K562 (cell line): ENCODE measurements at regions not wholly inside any gene's neighbourhood (a gene's known extent, or its start where the extent isn't known, plus 50 kb on each side); places are given as distances from the start of the nearest gene placed in this dataset.

Experiments
- ATAC-seq: fragments of 200-7000 bp; cut with Tn5 transposase; 3 replicates; pipeline ENCODE4 v1.9.1; 2020; ENCODE audit warnings: moderate library complexity
- BruUV-seq: library from RNA; stranded (reverse); fragments of 400-500 nt; replicated peaks from 2 replicates; lab custom pipeline; 2021; lab: Mats Ljungman, UMichigan
- CTCF ChIA-PET: fragments of 300-600 bp; formaldehyde crosslinking; extraction: SDS; loops from one replicate; lab custom pipeline; 2021; ENCODE audit warnings: low intra/inter-chr PET ratio; lab: Yijun Ruan, JAX
- POLR2A ChIA-PET: fragments of 300-600, 350-650 bp; sonication (Branson Sonifier 250); formaldehyde crosslinking; extraction: SDS; loops from one replicate; lab custom pipeline; 2021; ENCODE audit warnings: antibody characterized with exemption, inconsistent platforms; lab: Yijun Ruan, JAX
- DNase-seq, 4 experiments: peaks; one replicate each; pipeline versions ENCODE4 v3.0.0 to v3.0.0-alpha.2; 2011 to 2018; ENCODE audit warnings: low spot score in 3 of 4, mixed read lengths in 3 of 4; ENCODE audit errors: extremely low read depth in 1 of 4
- FAIRE-seq: peaks from 2 replicates; lab custom pipeline; 2011; peaks lifted over from hg19 to GRCh38; lab: Jason Lieb, UNC
- H2AFZ ChIP-seq: 2 replicates; pipeline ENCODE4 v1.6.0; 2011; ENCODE audit warnings: low read depth, low read length, control low read depth, inconsistent platforms
- H3K27ac ChIP-seq: fragments of 200-600 bp; 3 replicates; pipeline ENCODE4 v1.8.0; 2011; ENCODE audit warnings: low read depth, mild to moderate bottlenecking, control low read depth, inconsistent platforms, low read length, moderate library complexity, mixed read lengths; ENCODE audit errors: extremely low read depth
- H3K27me3 ChIP-seq, 2 experiments: fragments of 300-600 bp in 1 of 2; 2 replicates in 1 of 2; 3 replicates in 1 of 2; pipeline versions ENCODE4 v1.6.0 to v1.8.0; 2011; ENCODE audit warnings: inconsistent platforms in 2 of 2, low read length in 2 of 2, mild to moderate bottlenecking in 1 of 2, mixed read lengths in 1 of 2, moderate library complexity in 1 of 2; ENCODE audit not compliant: control insufficient read depth in 2 of 2, insufficient read depth in 2 of 2
- H3K36me3 ChIP-seq: fragments of 300-600 bp; 3 replicates; pipeline ENCODE4 v1.8.0; 2011; ENCODE audit warnings: mild to moderate bottlenecking, low read length, inconsistent platforms; ENCODE audit not compliant: control insufficient read depth, insufficient read depth
- H3K4me1 ChIP-seq, 2 experiments: fragments of 200-600 bp in 1 of 2; replicated peaks in 1 of 2; 2 replicates in 1 of 2; 3 replicates in 1 of 2; pipeline versions ENCODE4 v1.5.1 to v1.8.0; 2011; ENCODE audit warnings: inconsistent platforms in 2 of 2, low read length in 2 of 2, mild to moderate bottlenecking in 1 of 2, mixed read lengths in 1 of 2, moderate library complexity in 1 of 2; ENCODE audit not compliant: control insufficient read depth in 2 of 2, insufficient read depth in 2 of 2
- H3K4me2 ChIP-seq: 2 replicates; pipeline ENCODE4 v1.6.1; 2011; ENCODE audit warnings: low read length, control low read depth, inconsistent platforms, mixed read lengths; ENCODE audit not compliant: insufficient read depth
- H3K4me3 ChIP-seq: fragments of 200-600 bp; sonication (generic), shearing (Covaris generic); 2 replicates; pipeline ENCODE4 v1.5.1; 2016; ENCODE audit warnings: control low read depth, inconsistent platforms
- H3K79me2 ChIP-seq: fragments of 200-600 bp; 3 replicates; pipeline ENCODE4 v1.8.0; 2011; ENCODE audit warnings: low read length, inconsistent platforms; ENCODE audit not compliant: control insufficient read depth, insufficient read depth
- H3K9ac ChIP-seq, 2 experiments: 2 replicates each; pipeline versions ENCODE4 v1.6.0 to v1.6.1; 2011; ENCODE audit warnings: low read depth in 2 of 2, low read length in 2 of 2, control low read depth in 1 of 2, inconsistent platforms in 1 of 2, mild to moderate bottlenecking in 1 of 2, mixed read lengths in 1 of 2; ENCODE audit not compliant: insufficient read depth in 1 of 2
- H3K9me1 ChIP-seq: one replicate; pipeline ENCODE4 v1.6.0; 2011; ENCODE audit warnings: inconsistent platforms, mild to moderate bottlenecking, low read length, moderate library complexity; ENCODE audit not compliant: control insufficient read depth, insufficient read depth
- H3K9me3 ChIP-seq: replicated peaks from 2 replicates; pipeline ENCODE4 v1.5.1; 2011; ENCODE audit warnings: low read depth, low read length, inconsistent platforms; ENCODE audit not compliant: control insufficient read depth, insufficient read depth
- H4K20me1 ChIP-seq: replicated peaks from 2 replicates; pipeline ENCODE4 v1.6.1; 2011; ENCODE audit warnings: low read length, inconsistent platforms, mixed read lengths; ENCODE audit not compliant: control insufficient read depth, insufficient read depth
- ARHGAP35 ChIP-seq: fragments of 450-650 bp; IDR thresholded peaks from 2 replicates; pipeline ENCODE4 v1.6.1; 2018; ENCODE audit not compliant: partially characterized antibody
- JUND ChIP-seq, 2 experiments: IDR thresholded peaks; 2 replicates in 1 of 2; 3 replicates in 1 of 2; pipeline ENCODE4 v1.6.1; 2011; ENCODE audit warnings: borderline replicate concordance in 2 of 2, low read depth in 2 of 2, low read length in 2 of 2, improper control_type of control experiment in 1 of 2, missing biosample characterization in 1 of 2, missing genetic modification characterization in 1 of 2, missing genetic modification reagents in 1 of 2
- KDM5B ChIP-seq: fragments of 200-600 bp; sonication (generic); IDR thresholded peaks from 2 replicates; pipeline ENCODE4 v1.6.1; 2012; ENCODE audit warnings: low read depth, mild to moderate bottlenecking, moderate library complexity, low read length, control low read depth, inconsistent platforms; ENCODE audit not compliant: insufficient replicate concordance
- MCM5 ChIP-seq: fragments of 450-650 bp; IDR thresholded peaks from 2 replicates; pipeline ENCODE4 v1.6.1; 2016; ENCODE audit warnings: low read depth
- MEF2D ChIP-seq: conservative IDR thresholded peaks from 2 replicates; pipeline ENCODE4 v1.6.1; 2016; ENCODE audit warnings: low read depth, missing genetic modification characterization, missing compliant biosample characterization
- NCOA4 ChIP-seq: fragments of 450-650 bp; IDR thresholded peaks from 2 replicates; pipeline ENCODE4 v1.6.1; 2018; ENCODE audit warnings: mild to moderate bottlenecking; ENCODE audit not compliant: partially characterized antibody
- PTRF ChIP-seq: fragments of 450-650 bp; IDR thresholded peaks from 2 replicates; pipeline ENCODE4 v1.6.1; 2016; ENCODE audit warnings: mild to moderate bottlenecking, missing genetic modification characterization, missing compliant biosample characterization
- TRIM28 ChIP-seq: fragments of 450-650 bp; IDR thresholded peaks from 2 replicates; pipeline ENCODE4 v1.6.1; 2017
- ZBTB7A ChIP-seq: IDR thresholded peaks from 2 replicates; pipeline ENCODE4 v1.6.1; 2011; ENCODE audit warnings: low read depth, mild to moderate bottlenecking, low read length, moderate library complexity, borderline replicate concordance; ENCODE audit not compliant: control insufficient read depth
- WGBS: fragments of 100-300 bp; shearing (Covaris generic); methylation state at CpG from one replicate; pipeline ENCODE4 v1.1.6; 2016; ENCODE audit warnings: low coverage, mixed read lengths; ENCODE audit not compliant: insufficient coverage; ENCODE audit errors: missing lambda C conversion rate; 5-methylcytosine and 5-hydroxymethylcytosine counted together
- in situ Hi-C: fragments of 300-500 bp; cut with MboI; formaldehyde crosslinking; loops from 4 replicates; pipeline ENCODE4 v1.15.0; 2018; ENCODE audit warnings: inconsistent platforms, mixed read lengths
- intact Hi-C: fragments of 100-400 bp; cut with micrococcal nuclease; formaldehyde crosslinking; loops from 2 replicates; pipeline ENCODE4 v1.14.2; 2022
- TF ChIP-seq, protein P1 (sequence below), 2 experiments: fragments of 450-650 bp; IDR thresholded peaks; 2 replicates each; pipeline ENCODE4 v1.6.1; 2016; ENCODE audit warnings: mild to moderate bottlenecking in 2 of 2, borderline replicate concordance in 1 of 2, low read depth in 1 of 2, moderate library complexity in 1 of 2

GRCh38 chr2:195214072-195214471 is 443.0 kb upstream of the SLC39A10 start:
- in situ Hi-C loops = no loop called here
- H3K4me2 ChIP-seq = no peak overlapping the region
- WGBS = 0% methylated on average over 5 of the region's 5 CpGs
- TF ChIP-seq ZBTB7A (no peak), JUND (IDR thresholded peaks at IDR 0.05; ENCODE audit: borderline replicate concordance, low read depth, low read length) (no peak), JUND (tag; IDR thresholded peaks at IDR 0.05; ENCODE audit: borderline replicate concordance, low read depth, low read length) (no peak), PTRF (no peak), ARHGAP35 (no peak), MCM5 (no peak), KDM5B (no peak), NCOA4 (no peak), TRIM28 (no peak), MEF2D (no peak)
- TF ChIP-seq, protein P1, sequence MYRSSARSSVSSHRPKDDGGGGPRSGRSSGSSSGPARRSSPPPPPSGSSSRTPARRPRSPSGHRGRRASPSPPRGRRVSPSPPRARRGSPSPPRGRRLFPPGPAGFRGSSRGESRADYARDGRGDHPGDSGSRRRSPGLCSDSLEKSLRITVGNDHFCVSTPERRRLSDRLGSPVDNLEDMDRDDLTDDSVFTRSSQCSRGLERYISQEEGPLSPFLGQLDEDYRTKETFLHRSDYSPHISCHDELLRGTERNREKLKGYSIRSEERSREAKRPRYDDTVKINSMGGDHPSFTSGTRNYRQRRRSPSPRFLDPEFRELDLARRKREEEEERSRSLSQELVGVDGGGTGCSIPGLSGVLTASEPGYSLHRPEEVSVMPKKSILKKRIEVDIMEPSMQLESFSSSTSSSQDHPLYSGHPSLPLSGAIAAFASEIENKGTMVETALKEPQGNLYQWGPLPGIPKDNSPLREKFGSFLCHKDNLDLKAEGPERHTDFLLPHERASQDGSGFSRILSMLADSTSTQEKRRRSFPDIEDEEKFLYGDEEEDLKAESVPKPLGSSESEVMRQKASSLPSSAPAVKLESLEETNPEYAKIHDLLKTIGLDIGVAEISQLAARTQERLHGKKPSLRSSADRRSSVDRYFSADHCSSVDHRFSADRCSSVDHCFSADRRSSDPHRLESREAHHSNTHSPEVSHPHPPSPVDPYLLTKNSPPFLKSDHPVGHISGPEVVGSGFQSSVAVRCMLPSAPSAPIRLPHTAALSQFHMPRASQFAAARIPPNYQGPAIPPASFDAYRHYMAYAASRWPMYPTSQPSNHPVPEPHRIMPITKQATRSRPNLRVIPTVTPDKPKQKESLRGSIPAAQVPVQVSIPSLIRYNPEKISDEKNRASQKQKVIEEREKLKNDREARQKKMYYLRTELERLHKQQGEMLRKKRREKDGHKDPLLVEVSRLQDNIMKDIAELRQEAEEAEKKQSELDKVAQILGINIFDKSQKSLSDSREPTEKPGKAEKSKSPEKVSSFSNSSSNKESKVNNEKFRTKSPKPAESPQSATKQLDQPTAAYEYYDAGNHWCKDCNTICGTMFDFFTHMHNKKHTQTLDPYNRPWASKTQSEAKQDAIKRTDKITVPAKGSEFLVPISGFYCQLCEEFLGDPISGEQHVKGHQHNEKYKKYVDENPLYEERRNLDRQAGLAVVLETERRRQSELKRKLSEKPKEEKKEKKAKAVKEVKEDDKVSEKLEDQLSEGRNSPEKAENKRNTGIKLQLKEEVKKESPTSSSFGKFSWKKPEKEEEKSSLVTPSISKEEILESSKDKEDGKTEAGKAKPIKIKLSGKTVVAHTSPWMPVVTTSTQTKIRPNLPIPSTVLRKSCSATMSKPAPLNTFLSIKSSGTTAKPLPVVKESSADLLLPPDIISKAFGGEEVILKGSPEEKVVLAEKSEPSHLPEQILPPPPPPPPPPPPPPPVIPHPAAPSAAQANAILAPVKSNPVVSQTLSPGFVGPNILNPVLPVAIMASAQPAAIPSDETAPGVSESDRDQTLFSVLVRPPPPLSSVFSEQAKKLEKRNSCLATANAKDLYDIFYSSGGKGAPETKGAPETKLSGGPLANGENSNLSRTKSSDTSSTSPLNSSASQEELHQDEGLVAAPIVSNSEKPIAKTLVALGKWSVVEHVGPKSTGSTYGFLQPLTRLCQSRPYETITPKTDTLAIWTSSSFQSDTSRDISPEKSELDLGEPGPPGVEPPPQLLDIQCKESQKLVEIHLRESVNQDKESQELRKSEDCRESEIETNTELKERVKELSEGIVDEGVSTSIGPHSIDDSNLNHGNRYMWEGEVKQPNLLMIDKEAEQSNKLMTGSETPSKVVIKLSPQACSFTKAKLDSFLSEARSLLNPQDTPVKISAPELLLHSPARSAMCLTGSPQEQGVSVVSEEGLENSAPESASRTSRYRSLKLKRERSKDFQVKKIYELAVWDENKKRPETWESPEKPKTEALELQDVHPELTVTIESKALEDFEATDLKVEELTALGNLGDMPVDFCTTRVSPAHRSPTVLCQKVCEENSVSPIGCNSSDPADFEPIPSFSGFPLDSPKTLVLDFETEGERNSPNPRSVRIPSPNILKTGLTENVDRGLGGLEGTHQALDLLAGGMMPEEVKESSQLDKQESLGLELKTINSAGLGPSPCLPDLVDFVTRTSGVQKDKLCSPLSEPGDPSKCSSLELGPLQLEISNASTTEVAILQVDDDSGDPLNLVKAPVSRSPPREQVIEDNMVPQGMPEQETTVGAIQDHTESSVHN (IDR thresholded peaks at IDR 0.05; ENCODE audit: borderline replicate concordance in 1 of 2, low read depth in 1 of 2) = no peak

More at GRCh38 chr2:195214072-195214471, 443.0 kb upstream of the SLC39A10 start:
- H3K27me3 ChIP-seq = no peaks in the 10 kb centered on the region
- no peak for DNase-seq
- no TSS peak for BruUV-seq
- H3K4me1 ChIP-seq = no peaks in the 10 kb centered on the region
- no peaks in the 10 kb centered on the region for H3K9me1 ChIP-seq
- ATAC-seq = no peak
- ChIA-PET CTCF (no interaction called here), POLR2A (no interaction called here)
- intact Hi-C loops = no loop called here
- H2AFZ ChIP-seq = 0 out of 2 replicates have a peak overlapping the region, but pooled peaks have one; percentile 32
- no peaks in the 10 kb centered on the region for H3K36me3 ChIP-seq
- H3K27ac ChIP-seq = no peak overlapping the region
- no peak for FAIRE-seq
- H3K9me3 ChIP-seq = no peaks in the 10 kb centered on the region
- H3K79me2 ChIP-seq = no peaks in the 10 kb centered on the region
- H4K20me1 ChIP-seq = no peaks in the 10 kb centered on the region
- H3K4me3 ChIP-seq = no peak overlapping the region
- H3K9ac ChIP-seq = no peak overlapping the region
